IMR-90 (cell line): ENCODE measurements at regions not wholly inside any gene's neighbourhood (a gene's known extent, or its start where the extent isn't known, plus 50 kb on each side); places are given as distances from the start of the nearest gene placed in this dataset.
A peak's percentile ranks its signal among the peaks of the same experiment; 100 is the strongest.

Experiments used
- ATAC-seq: fragments of 200-7000 bp; cut with Tn5 transposase; 2 replicates; pipeline ENCODE4 v1.9.1; 2020; ENCODE audit warnings: low read depth, mild to moderate bottlenecking, moderate library complexity
- BruUV-seq: library from RNA; stranded (reverse); fragments of 400-500 nt; replicated peaks from 2 replicates; lab custom pipeline; 2021; lab: Mats Ljungman, UMichigan
- CTCF ChIA-PET: fragments of 300-600 bp; formaldehyde crosslinking; extraction: SDS; loops from one replicate; lab custom pipeline; 2021; ENCODE audit warnings: antibody characterized with exemption; lab: Yijun Ruan, JAX
- POLR2A ChIA-PET: fragments of 300-600 bp; sonication (Branson Sonifier 250); formaldehyde crosslinking; loops from one replicate; lab custom pipeline; 2022; ENCODE audit warnings: antibody characterized with exemption; ENCODE audit not compliant: unreplicated experiment; lab: Charles Lee
- DNase-seq: peaks from one replicate; pipeline ENCODE4 v3.0.0; 2013
- H2AFZ ChIP-seq: replicated peaks from 2 replicates; pipeline ENCODE3; 2013; ENCODE audit warnings: low read length, mild to moderate bottlenecking; ENCODE audit not compliant: poor library complexity
- H2AK5ac ChIP-seq: 2 replicates; pipeline ENCODE4 v1.6.1; 2013; ENCODE audit warnings: low read depth, low read length, inconsistent platforms
- H2AK9ac ChIP-seq: replicated peaks from 2 replicates; pipeline ENCODE3; 2013; ENCODE audit warnings: mild to moderate bottlenecking, low read depth, low read length, moderate library complexity; ENCODE audit not compliant: poor library complexity
- H2BK120ac ChIP-seq: 2 replicates; pipeline ENCODE4 v1.6.1; 2013; ENCODE audit warnings: low read depth, low read length, inconsistent platforms
- H2BK15ac ChIP-seq: 3 replicates; pipeline ENCODE4 v1.6.1; 2013; ENCODE audit warnings: low read depth, low read length, inconsistent platforms
- H2BK20ac ChIP-seq: 2 replicates; pipeline ENCODE4 v1.6.1; 2013; ENCODE audit warnings: low read depth, mild to moderate bottlenecking, inconsistent platforms, low read length, moderate library complexity
- H2BK5ac ChIP-seq: 2 replicates; pipeline ENCODE4 v1.6.1; 2013; ENCODE audit warnings: mild to moderate bottlenecking, low read depth, low read length, inconsistent platforms; ENCODE audit not compliant: poor library complexity, severe bottlenecking
- H3K14ac ChIP-seq: replicated peaks from 2 replicates; pipeline ENCODE4 v1.6.1; 2013; ENCODE audit warnings: low read depth, low read length, inconsistent platforms
- H3K18ac ChIP-seq: 2 replicates; pipeline ENCODE4 v1.6.1; 2013; ENCODE audit warnings: low read depth, low read length, control low read depth
- H3K23ac ChIP-seq: 2 replicates; pipeline ENCODE4 v1.6.1; 2013; ENCODE audit warnings: low read depth, low read length, inconsistent platforms
- H3K27ac ChIP-seq: 2 replicates; pipeline ENCODE4 v1.5.1; 2013; ENCODE audit warnings: mild to moderate bottlenecking, control low read depth, low read length; ENCODE audit not compliant: insufficient read depth
- H3K27me3 ChIP-seq: 2 replicates; pipeline ENCODE4 v1.6.1; 2013; ENCODE audit warnings: low read length; ENCODE audit not compliant: control insufficient read depth, insufficient read depth
- H3K36me3 ChIP-seq: 2 replicates; pipeline ENCODE4 v1.6.1; 2013; ENCODE audit warnings: low read length, mixed read lengths; ENCODE audit not compliant: control insufficient read depth, insufficient read depth
- H3K4ac ChIP-seq: 2 replicates; pipeline ENCODE4 v1.6.1; 2013; ENCODE audit warnings: low read depth, low read length, inconsistent platforms
- H3K4me1 ChIP-seq: 2 replicates; pipeline ENCODE4 v1.6.1; 2013; ENCODE audit warnings: low read length, mixed read lengths; ENCODE audit not compliant: control insufficient read depth, insufficient read depth
- H3K4me2 ChIP-seq: 2 replicates; pipeline ENCODE4 v1.6.1; 2013; ENCODE audit warnings: low read depth, mild to moderate bottlenecking, control low read depth, low read length, moderate library complexity
- H3K4me3 ChIP-seq: 2 replicates; pipeline ENCODE4 v1.5.1; 2013; ENCODE audit warnings: low read depth, mild to moderate bottlenecking, control low read depth, low read length, moderate library complexity; ENCODE audit not compliant: insufficient read depth
- H3K56ac ChIP-seq: 2 replicates; pipeline ENCODE4 v1.6.1; 2013; ENCODE audit warnings: low read length, inconsistent platforms; ENCODE audit not compliant: insufficient read depth; ENCODE audit errors: extremely low read depth
- H3K79me1 ChIP-seq, 2 experiments: 2 replicates each; pipeline ENCODE4 v1.6.1; 2013; ENCODE audit warnings: low read length in 2 of 2, inconsistent platforms in 1 of 2, low read depth in 1 of 2
- H3K9ac ChIP-seq: 2 replicates; pipeline ENCODE4 v1.6.1; 2013; ENCODE audit warnings: low read depth, low read length, control low read depth
- H3K9me1 ChIP-seq: 2 replicates; pipeline ENCODE4 v1.6.1; 2013; ENCODE audit warnings: low read length, inconsistent platforms; ENCODE audit not compliant: insufficient read depth
- H3K9me3 ChIP-seq: 2 replicates; pipeline ENCODE4 v1.6.1; 2013; ENCODE audit warnings: low read length; ENCODE audit not compliant: control insufficient read depth, insufficient read depth
- H4K20me1 ChIP-seq: 2 replicates; pipeline ENCODE4 v1.6.1; 2013; ENCODE audit warnings: low read length, inconsistent platforms; ENCODE audit not compliant: insufficient read depth
- H4K5ac ChIP-seq: 2 replicates; pipeline ENCODE4 v1.6.1; 2013; ENCODE audit warnings: mild to moderate bottlenecking, low read depth, low read length, control low read depth
- H4K8ac ChIP-seq, 2 experiments: 2 replicates each; pipeline ENCODE4 v1.6.1; 2013; ENCODE audit warnings: low read depth in 2 of 2, low read length in 2 of 2, control low read depth in 1 of 2, inconsistent platforms in 1 of 2
- H4K91ac ChIP-seq: 2 replicates; pipeline ENCODE4 v1.6.1; 2013; ENCODE audit warnings: low read depth, low read length, inconsistent platforms; ENCODE audit not compliant: insufficient read depth
- CEBPB ChIP-seq: IDR thresholded peaks from 2 replicates; pipeline ENCODE4 v1.6.1; 2012; ENCODE audit warnings: low read depth, low read length, improper control_type of control experiment
- NFE2L2 ChIP-seq: fragments of 150-350 bp; IDR thresholded peaks from 2 replicates; pipeline ENCODE4 v1.6.1; 2016; ENCODE audit warnings: low read depth, mild to moderate bottlenecking, low read length
- WGBS, 2 experiments: methylation state at CpG; one replicate each; pipeline versions ENCODE4 v1.1.5 to v1.1.7; 2013; ENCODE audit warnings: missing lambda C conversion rate in 2 of 2; ENCODE audit not compliant: insufficient read length in 1 of 2; ENCODE audit errors: extremely low coverage in 2 of 2; 5-methylcytosine and 5-hydroxymethylcytosine counted together
- dilution Hi-C: fragments of 300-500 bp; cut with HindIII; formaldehyde crosslinking; loops from one replicate; pipeline ENCODE4 v1.14.3; 2018; ENCODE audit warnings: low sequenced_read_pairs; ENCODE audit not compliant: unreplicated experiment
- in situ Hi-C: fragments of 300-500 bp; cut with MboI; formaldehyde crosslinking; loops from 3 replicates; pipeline ENCODE4 v1.14.3; 2019; ENCODE audit warnings: low sequenced_read_pairs, inconsistent platforms, mixed read lengths
- intact Hi-C: fragments of 100-400 bp; cut with micrococcal nuclease; formaldehyde crosslinking; loops from 2 replicates; pipeline ENCODE4 v1.10.0; 2022

- WGBS, 2 experiments, result no CpG with 5 or more reads among the region's 4 CpGs
- intact Hi-C loops, result no loop called here
- Histone ChIP-seq H2AK5ac (no peak overlapping the region), H3K27me3 (no peaks in the 10 kb centered on the region), H3K4me2 (no peak overlapping the region), H3K4me1 (no peaks in the 10 kb centered on the region), H3K9ac (no peak overlapping the region), H3K9me1 (no peaks in the 10 kb centered on the region; the same call in 1 of the 2 replicates), H3K4ac (no peak overlapping the region), H3K9me3 (no peaks in the 10 kb centered on the region), H2BK15ac (no peak overlapping the region), H3K56ac (no peak overlapping the region), H3K79me1 (no peaks in the 10 kb centered on the region), H3K36me3 (no peaks in the 10 kb centered on the region), H2BK120ac (no peak overlapping the region), H2AFZ (no peak overlapping the region), H2BK20ac (no peak overlapping the region), H4K91ac (no peak overlapping the region), H2BK5ac (no peak overlapping the region), H2AK9ac (no peak overlapping the region), H3K14ac (no peak overlapping the region), H3K27ac (no peak overlapping the region), H4K8ac (no peak overlapping the region), H3K4me3 (no peak overlapping the region), H3K23ac (no peak overlapping the region), H4K5ac (no peak overlapping the region), H3K18ac (no peak overlapping the region), H4K20me1 (no peaks in the 10 kb centered on the region)
- dilution Hi-C loops, result no loop called here
- ATAC-seq (no peak), DNase-seq (no peak)
- in situ Hi-C loops, result no loop called here
- ChIA-PET POLR2A (no interaction called here), CTCF (no interaction called here)
- BruUV-seq, result no TSS peak
- peak; percentile 44; the same call in 1 of the 2 replicates for TF ChIP-seq CEBPB
- no peak for TF ChIP-seq NFE2L2
Observed at GRCh38 chr12:115306380-115306779, 622.4 kb upstream of the TBX3 start.
